Loucy (cell line): ENCODE measurements at regions not wholly inside any gene's neighbourhood (a gene's known extent, or its start where the extent isn't known, plus 50 kb on each side); places are given as distances from the start of the nearest gene placed in this dataset.

Experiments used
- H2AFZ ChIP-seq: fragments of 200-600 bp; sonication (generic); 2 replicates; pipeline ENCODE4 v1.6.0; 2016; ENCODE audit warnings: antibody characterized with exemption, mild to moderate bottlenecking, low read length, moderate library complexity
- H3F3A ChIP-seq: fragments of 200-600 bp; 2 replicates; pipeline ENCODE4 v1.6.0; 2016; ENCODE audit warnings: antibody characterized with exemption, low read depth, mild to moderate bottlenecking
- H3K27me3 ChIP-seq: fragments of 200-600 bp; sonication (generic); 2 replicates; pipeline ENCODE4 v1.6.1; 2014; ENCODE audit warnings: low read length, mild to moderate bottlenecking; ENCODE audit not compliant: insufficient read depth, poor library complexity, severe bottlenecking
- H3K36me3 ChIP-seq: fragments of 200-600 bp; sonication (generic); 2 replicates; pipeline ENCODE4 v1.6.1; 2016; ENCODE audit warnings: low read length; ENCODE audit not compliant: insufficient read depth
- H3K4me1 ChIP-seq: fragments of 200-600 bp; sonication (generic); 2 replicates; pipeline ENCODE4 v1.5.1; 2014; ENCODE audit warnings: low read length, mild to moderate bottlenecking; ENCODE audit not compliant: insufficient read depth, poor library complexity, severe bottlenecking
- H3K4me2 ChIP-seq: fragments of 200-600 bp; sonication (generic); 2 replicates; pipeline ENCODE4 v1.6.0; 2014; ENCODE audit warnings: antibody characterized with exemption, low read length, low read depth, mild to moderate bottlenecking; ENCODE audit not compliant: poor library complexity, severe bottlenecking
- H3K4me3 ChIP-seq: fragments of 200-600 bp; sonication (generic); 2 replicates; pipeline ENCODE4 v1.5.1; 2014; ENCODE audit warnings: low read length, mild to moderate bottlenecking, mixed read lengths; ENCODE audit not compliant: poor library complexity, severe bottlenecking
- H3K79me2 ChIP-seq: fragments of 200-600 bp; sonication (generic); 2 replicates; pipeline ENCODE4 v1.6.1; 2014; ENCODE audit warnings: low read length; ENCODE audit not compliant: insufficient read depth
- H3K9ac ChIP-seq: fragments of 200-600 bp; sonication (generic); 2 replicates; pipeline ENCODE4 v1.6.0; 2014; ENCODE audit warnings: mild to moderate bottlenecking, low read depth, low read length, moderate library complexity; ENCODE audit not compliant: poor library complexity, severe bottlenecking
- H3K9me2 ChIP-seq: fragments of 200-600 bp; sonication (generic); replicated peaks from 2 replicates; pipeline ENCODE4 v1.6.1; 2016; ENCODE audit warnings: low read depth, low read length, mixed read lengths
- H3K9me3 ChIP-seq: fragments of 200-600 bp; sonication (generic); 2 replicates; pipeline ENCODE4 v1.6.1; 2014; ENCODE audit warnings: mild to moderate bottlenecking, antibody characterized with exemption, low read length, low read depth; ENCODE audit not compliant: insufficient read depth
- H4K20me1 ChIP-seq: fragments of 200-600 bp; sonication (generic); 2 replicates; pipeline ENCODE4 v1.6.0; 2014; ENCODE audit warnings: antibody characterized with exemption, low read length, mild to moderate bottlenecking; ENCODE audit not compliant: insufficient read depth, poor library complexity, severe bottlenecking
- CTCF ChIP-seq: fragments of 200-600 bp; sonication (generic); conservative IDR thresholded peaks from 2 replicates; pipeline ENCODE4 v1.5.1; 2014; ENCODE audit warnings: mild to moderate bottlenecking, antibody characterized with exemption, low read length
- EZH2phosphoT487 ChIP-seq: fragments of 200-600 bp; IDR thresholded peaks from 2 replicates; pipeline ENCODE4 v1.6.1; 2018; ENCODE audit warnings: antibody characterized with exemption, mild to moderate bottlenecking, moderate library complexity, borderline replicate concordance

GRCh38 chr3:88369767-88370166 lies 220.0 kb downstream of the C3orf38 start:
- Histone ChIP-seq H3K9me3 (no peaks in the 10 kb centered on the region), H3K4me1 (no peaks in the 10 kb centered on the region), H4K20me1 (peaks cover 2% of the 10 kb centered on the region), H3K4me3 (no peak overlapping the region), H3F3A (no peaks in the 10 kb centered on the region), H3K9ac (no peak overlapping the region), H3K79me2 (no peaks in the 10 kb centered on the region), H3K9me2 (no peaks in the 10 kb centered on the region), H3K36me3 (no peaks in the 10 kb centered on the region), H2AFZ (no peak overlapping the region), H3K27me3 (no peaks in the 10 kb centered on the region), H3K4me2 (no peak overlapping the region)
- TF ChIP-seq EZH2phosphoT487 (no peak), CTCF (no peak)

GRCh38 chr3:88385090-88385489 lies 235.3 kb downstream of the C3orf38 start:
- Histone ChIP-seq H2AFZ (no peak overlapping the region), H4K20me1 (no peaks in the 10 kb centered on the region), H3K4me2 (no peak overlapping the region), H3K9me3 (no peaks in the 10 kb centered on the region; the same call in 1 of the 2 replicates), H3F3A (no peaks in the 10 kb centered on the region), H3K4me1 (no peaks in the 10 kb centered on the region), H3K9ac (no peak overlapping the region), H3K36me3 (no peaks in the 10 kb centered on the region), H3K79me2 (no peaks in the 10 kb centered on the region), H3K4me3 (no peak overlapping the region), H3K9me2 (no peaks in the 10 kb centered on the region), H3K27me3 (no peaks in the 10 kb centered on the region)
- TF ChIP-seq CTCF (no peak), EZH2phosphoT487 (no peak)

- Histone ChIP-seq H2AFZ (no peak overlapping the region), H3K4me2 (no peak overlapping the region), H3F3A (no peaks in the 10 kb centered on the region), H3K9ac (no peak overlapping the region), H4K20me1 (no peaks in the 10 kb centered on the region), H3K79me2 (no peaks in the 10 kb centered on the region), H3K36me3 (no peaks in the 10 kb centered on the region), H3K9me2 (no peaks in the 10 kb centered on the region), H3K9me3 (no peaks in the 10 kb centered on the region), H3K4me3 (no peak overlapping the region), H3K4me1 (no peaks in the 10 kb centered on the region), H3K27me3 (no peaks in the 10 kb centered on the region)
- TF ChIP-seq EZH2phosphoT487 (no peak), CTCF (no peak)
Measured at GRCh38 chr3:88398581-88398980, 248.8 kb downstream of the C3orf38 start.
